ENCODE measurements at regions not wholly inside any gene's neighbourhood (a gene's known extent, or its start where the extent isn't known, plus 50 kb on each side); places are given as distances from the start of the nearest gene placed in this dataset.
A peak's percentile ranks its signal among the peaks of the same experiment; 100 is the strongest.

- no peak for TF ChIP-seq BRF2 (CRISPR knock-in tag; IDR thresholded peaks at IDR 0.05)
- 0 out of 2 replicates have a peak, but pooled peaks have one; percentile 45 for TF ChIP-seq ZBTB3 (CRISPR knock-in tag; IDR thresholded peaks at IDR 0.05; ENCODE audit: borderline replicate concordance, low read depth)
- peak; percentile 91 for TF ChIP-seq RXRB (CRISPR knock-in tag; IDR thresholded peaks at IDR 0.05; ENCODE audit: borderline replicate concordance)
- no peak for TF ChIP-seq ZNF235 (CRISPR knock-in tag; IDR thresholded peaks at IDR 0.05; ENCODE audit: borderline replicate concordance)
- TF ChIP-seq IKZF1 (IDR thresholded peaks at IDR 0.05), result no peak
- no peak for TF ChIP-seq CSRNP1 (CRISPR knock-in tag; IDR thresholded peaks at IDR 0.05)
- TF ChIP-seq, protein P1, sequence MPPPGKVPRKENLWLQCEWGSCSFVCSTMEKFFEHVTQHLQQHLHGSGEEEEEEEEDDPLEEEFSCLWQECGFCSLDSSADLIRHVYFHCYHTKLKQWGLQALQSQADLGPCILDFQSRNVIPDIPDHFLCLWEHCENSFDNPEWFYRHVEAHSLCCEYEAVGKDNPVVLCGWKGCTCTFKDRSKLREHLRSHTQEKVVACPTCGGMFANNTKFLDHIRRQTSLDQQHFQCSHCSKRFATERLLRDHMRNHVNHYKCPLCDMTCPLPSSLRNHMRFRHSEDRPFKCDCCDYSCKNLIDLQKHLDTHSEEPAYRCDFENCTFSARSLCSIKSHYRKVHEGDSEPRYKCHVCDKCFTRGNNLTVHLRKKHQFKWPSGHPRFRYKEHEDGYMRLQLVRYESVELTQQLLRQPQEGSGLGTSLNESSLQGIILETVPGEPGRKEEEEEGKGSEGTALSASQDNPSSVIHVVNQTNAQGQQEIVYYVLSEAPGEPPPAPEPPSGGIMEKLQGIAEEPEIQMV (CRISPR knock-in tag; IDR thresholded peaks at IDR 0.05; ENCODE audit: low read depth), result no peak
- TF ChIP-seq ZNF20 (CRISPR knock-in tag; IDR thresholded peaks at IDR 0.05), result no peak
- no peak for TF ChIP-seq ELK4 (CRISPR knock-in tag; IDR thresholded peaks at IDR 0.05; ENCODE audit: borderline replicate concordance)
- TF ChIP-seq GPN1 (CRISPR knock-in tag; IDR thresholded peaks at IDR 0.05; ENCODE audit: borderline replicate concordance), result no peak
- TF ChIP-seq PREB (CRISPR knock-in tag; IDR thresholded peaks at IDR 0.05), result no peak
- TF ChIP-seq ZNF75D (CRISPR knock-in tag; IDR thresholded peaks at IDR 0.05; ENCODE audit: borderline replicate concordance), result no peak
- TF ChIP-seq ZNF570 (CRISPR knock-in tag; IDR thresholded peaks at IDR 0.05; ENCODE audit: borderline replicate concordance), result no peak
- TF ChIP-seq RXRA (CRISPR knock-in tag; IDR thresholded peaks at IDR 0.05), result no peak; the same call in 1 of the 2 replicates
- TF ChIP-seq CREM (IDR thresholded peaks at IDR 0.05), result peak; percentile 81
- TF ChIP-seq CREM (CRISPR knock-in tag; IDR thresholded peaks at IDR 0.05), result no peak
- TF ChIP-seq CBX5 (CRISPR knock-in tag; IDR thresholded peaks at IDR 0.05; ENCODE audit: borderline replicate concordance), result peak; percentile 93; the same call in 1 of the 2 replicates
- no peak for TF ChIP-seq DNMT1 (CRISPR knock-in tag; IDR thresholded peaks at IDR 0.05)
- TF ChIP-seq POLR2G (IDR thresholded peaks at IDR 0.05; ENCODE audit: low read depth, low read length), result no peak
- no peak for TF ChIP-seq SYNCRIP (IDR thresholded peaks at IDR 0.05; ENCODE audit: insufficient read depth, low read depth, low read length)
Measured at GRCh38 chr6:145026267-145026679, 709.0 kb downstream of the EPM2A start (continued).

Data from HepG2 (cell line).